Myocyte (in vitro differentiated cells): ENCODE measurements at regions not wholly inside any gene's neighbourhood (a gene's known extent, or its start where the extent isn't known, plus 50 kb on each side); places are given as distances from the start of the nearest gene placed in this dataset.

Experiments used
- DNase-seq: peaks from one replicate; pipeline ENCODE4 v3.0.0-alpha.2; 2012; ENCODE audit warnings: low read depth

- DNase-seq = peak; percentile 88
Observed at GRCh38 chr11:121241343-121242211, 51.0 kb upstream of the SC5D start.
